Transverse colon (tissue), 4 donors: ENCODE measurements at regions not wholly inside any gene's neighbourhood (a gene's known extent, or its start where the extent isn't known, plus 50 kb on each side); places are given as distances from the start of the nearest gene placed in this dataset.

Experiments
- POLR2A ChIP-seq: fragments of 450-650 bp; IDR thresholded peaks from one replicate; pipeline ENCODE4 v1.6.1; 2016; ENCODE audit warnings: antibody characterized with exemption, mild to moderate bottlenecking, moderate library complexity
- POLR2AphosphoS5 ChIP-seq, 3 donors: sonication (generic); formaldehyde crosslinking; IDR thresholded peaks; one replicate each; pipeline ENCODE4 v1.6.1; 2016; ENCODE audit warnings: antibody characterized with exemption in 3 of 3
- TF ChIP-seq, protein P1 (sequence below), 5 experiments: fragments of 200-600 bp in 3 of 5; fragments of 450-650 bp in 2 of 5; sonication (generic) in 3 of 5; IDR thresholded peaks; 1 replicate in 2 of 5; 2 replicates in 3 of 5; pipeline ENCODE4 v1.5.1; 2016 to 2017; ENCODE audit warnings: antibody characterized with exemption in 5 of 5, inconsistent platforms in 3 of 5, mild to moderate bottlenecking in 2 of 5, moderate library complexity in 1 of 5

DNA sequence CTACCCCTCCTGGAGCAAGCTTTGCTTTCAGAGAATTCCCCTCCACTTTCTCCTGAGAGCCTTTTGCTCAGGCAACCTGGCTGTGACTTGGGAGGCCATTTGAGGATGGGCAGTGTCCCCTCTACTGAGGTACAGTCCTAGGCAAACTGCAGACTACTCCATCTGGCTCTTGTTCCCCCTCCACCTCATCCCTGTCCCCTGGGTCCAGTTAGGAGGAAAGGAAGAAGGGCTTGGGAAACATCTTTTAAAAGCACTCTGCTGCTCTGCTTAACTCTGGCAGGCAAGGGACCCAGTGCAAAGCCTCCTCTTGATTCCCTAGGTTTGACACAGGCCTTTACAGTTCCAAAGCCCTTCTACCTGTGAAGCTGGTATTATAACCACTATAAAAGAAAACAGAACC is 108.2 kb downstream of the NAV1 start:
- TF ChIP-seq POLR2A (no peak), POLR2AphosphoS5 (IDR thresholded peaks at IDR 0.05) (no peak)
- TF ChIP-seq, protein P1, sequence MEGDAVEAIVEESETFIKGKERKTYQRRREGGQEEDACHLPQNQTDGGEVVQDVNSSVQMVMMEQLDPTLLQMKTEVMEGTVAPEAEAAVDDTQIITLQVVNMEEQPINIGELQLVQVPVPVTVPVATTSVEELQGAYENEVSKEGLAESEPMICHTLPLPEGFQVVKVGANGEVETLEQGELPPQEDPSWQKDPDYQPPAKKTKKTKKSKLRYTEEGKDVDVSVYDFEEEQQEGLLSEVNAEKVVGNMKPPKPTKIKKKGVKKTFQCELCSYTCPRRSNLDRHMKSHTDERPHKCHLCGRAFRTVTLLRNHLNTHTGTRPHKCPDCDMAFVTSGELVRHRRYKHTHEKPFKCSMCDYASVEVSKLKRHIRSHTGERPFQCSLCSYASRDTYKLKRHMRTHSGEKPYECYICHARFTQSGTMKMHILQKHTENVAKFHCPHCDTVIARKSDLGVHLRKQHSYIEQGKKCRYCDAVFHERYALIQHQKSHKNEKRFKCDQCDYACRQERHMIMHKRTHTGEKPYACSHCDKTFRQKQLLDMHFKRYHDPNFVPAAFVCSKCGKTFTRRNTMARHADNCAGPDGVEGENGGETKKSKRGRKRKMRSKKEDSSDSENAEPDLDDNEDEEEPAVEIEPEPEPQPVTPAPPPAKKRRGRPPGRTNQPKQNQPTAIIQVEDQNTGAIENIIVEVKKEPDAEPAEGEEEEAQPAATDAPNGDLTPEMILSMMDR (IDR thresholded peaks at IDR 0.05), result no peak
